ENCODE measurements at regions not wholly inside any gene's neighbourhood (a gene's known extent, or its start where the extent isn't known, plus 50 kb on each side); places are given as distances from the start of the nearest gene placed in this dataset.

DNA sequence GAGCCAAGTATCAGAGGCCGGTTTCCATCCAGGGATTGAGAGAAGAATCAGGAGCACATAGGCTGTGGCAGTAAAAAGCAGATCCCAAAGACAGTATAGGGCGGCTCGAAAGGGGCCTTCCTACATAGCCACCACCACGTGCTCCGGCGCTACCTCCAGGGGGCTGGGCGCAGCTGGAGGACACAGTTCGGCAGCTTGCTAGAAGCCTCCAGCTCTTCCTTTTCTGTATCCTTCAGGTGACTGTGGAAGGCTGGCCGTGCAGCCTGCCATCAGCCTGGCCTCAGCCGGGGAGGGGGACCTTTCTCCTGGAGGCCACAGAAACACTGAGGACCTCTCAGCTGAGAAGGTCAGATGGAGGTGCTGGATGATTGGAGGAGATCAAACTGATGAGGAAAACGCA, 183.6 kb upstream of the GLI2 start:
- peaks cover 25% of the 10 kb centered on the region for H3K4me1 ChIP-seq
- H3K27ac ChIP-seq, result peak overlapping the region; percentile 31
- H3K27me3 ChIP-seq (ENCODE audit: low read depth), result no peaks in the 10 kb centered on the region
- TF ChIP-seq CTCF (IDR thresholded peaks at IDR 0.05), result no peak
- DNase-seq (no peak), ATAC-seq (no peak)
- H3K36me3 ChIP-seq, result no peaks in the 10 kb centered on the region
- intact Hi-C loops (cut with DNase I), result no loop called here
- no peaks in the 10 kb centered on the region for H3K9me3 ChIP-seq
- H3K4me3 ChIP-seq, result no peak overlapping the region

GRCh38 chr2:120552800-120553481, 182.7 kb upstream of the GLI2 start:
- peak overlapping the region; percentile 31 for H3K27ac ChIP-seq
- no peaks in the 10 kb centered on the region for H3K9me3 ChIP-seq
- intact Hi-C loops (cut with DNase I), result no loop called here
- H3K4me3 ChIP-seq, result no peak overlapping the region
- H3K4me1 ChIP-seq, result peaks cover 25% of the 10 kb centered on the region
- ATAC-seq, result peak; percentile 91 to 95
- DNase-seq, result peak; percentile 87
- no peaks in the 10 kb centered on the region for H3K36me3 ChIP-seq
- peak; percentile 68 for TF ChIP-seq CTCF (IDR thresholded peaks at IDR 0.05)
- no peaks in the 10 kb centered on the region for H3K27me3 ChIP-seq (ENCODE audit: low read depth)

DNA sequence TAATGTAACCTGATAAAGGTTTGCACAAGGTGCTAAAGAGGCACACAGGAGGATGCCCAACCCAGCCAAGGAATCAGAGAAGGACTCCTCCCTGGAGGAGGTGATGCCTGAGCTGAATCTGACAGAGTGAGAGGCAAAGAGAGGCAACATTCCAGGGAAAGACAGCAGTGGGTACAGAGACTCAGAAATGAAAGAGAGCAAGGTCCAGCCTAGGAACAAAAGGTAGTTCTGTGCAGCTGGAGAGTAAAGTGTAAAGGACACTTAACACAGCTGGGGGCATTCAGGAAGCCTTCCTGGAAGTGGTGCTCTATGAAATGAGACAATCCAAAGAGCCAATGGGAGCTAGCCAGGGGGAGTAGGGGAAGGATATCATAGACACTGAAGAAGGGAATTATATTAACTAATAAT, 181.0 kb upstream of the GLI2 start:
- intact Hi-C loops (cut with DNase I), result no loop called here
- Histone ChIP-seq H3K36me3 (no peaks in the 10 kb centered on the region), H3K9me3 (no peaks in the 10 kb centered on the region), H3K4me1 (peaks cover 25% of the 10 kb centered on the region), H3K27ac (no peak overlapping the region), H3K27me3 (ENCODE audit: low read depth) (no peaks in the 10 kb centered on the region), H3K4me3 (no peak overlapping the region)
- ATAC-seq (no peak), DNase-seq (no peak)
- no peak for TF ChIP-seq CTCF (IDR thresholded peaks at IDR 0.05)

DNA sequence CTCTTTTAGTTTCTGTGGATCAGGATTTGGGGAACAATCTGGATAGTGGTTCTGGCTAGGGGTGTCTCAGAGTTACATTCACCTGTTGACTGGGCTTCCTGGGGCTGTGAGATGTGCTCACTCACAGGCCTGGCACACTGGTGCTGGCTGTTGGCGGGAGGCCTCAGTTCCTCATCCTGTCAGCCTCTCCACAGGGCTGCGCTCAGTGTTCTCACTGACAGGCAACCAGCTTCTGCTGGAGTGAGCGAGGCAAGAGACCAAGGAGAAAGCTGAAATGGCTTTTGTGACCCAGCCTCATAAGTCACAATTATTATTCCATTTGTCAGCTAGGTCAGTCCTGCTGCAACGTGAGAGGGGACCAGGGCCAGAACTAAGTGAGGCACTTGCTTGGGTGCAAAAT, 180.6 kb upstream of the GLI2 start:
- H3K9me3 ChIP-seq, result no peaks in the 10 kb centered on the region
- intact Hi-C loops (cut with DNase I), result no loop called here
- H3K4me1 ChIP-seq, result peaks cover 25% of the 10 kb centered on the region
- H3K27ac ChIP-seq, result no peak overlapping the region
- no peak for TF ChIP-seq CTCF (IDR thresholded peaks at IDR 0.05)
- DNase-seq, result no peak
- no peaks in the 10 kb centered on the region for H3K27me3 ChIP-seq (ENCODE audit: low read depth)
- ATAC-seq, result no peak
- H3K4me3 ChIP-seq, result no peak overlapping the region
- H3K36me3 ChIP-seq, result no peaks in the 10 kb centered on the region

GRCh38 chr2:120556911-120557310, 178.8 kb upstream of the GLI2 start:
- Histone ChIP-seq H3K27ac (no peak overlapping the region), H3K27me3 (ENCODE audit: low read depth) (no peaks in the 10 kb centered on the region), H3K4me3 (no peak overlapping the region), H3K36me3 (no peaks in the 10 kb centered on the region), H3K4me1 (peaks cover 16% of the 10 kb centered on the region), H3K9me3 (no peaks in the 10 kb centered on the region)
- intact Hi-C loops (cut with DNase I), result no loop called here
- TF ChIP-seq CTCF (IDR thresholded peaks at IDR 0.05), result no peak
- ATAC-seq, result no peak
- no peak for DNase-seq
